22Rv1 (cell line): ENCODE measurements at regions not wholly inside any gene's neighbourhood (a gene's known extent, or its start where the extent isn't known, plus 50 kb on each side); places are given as distances from the start of the nearest gene placed in this dataset.

Experiments used
- H3K27ac ChIP-seq: fragments of 450-650 bp; 2 replicates; pipeline ENCODE4 v1.5.1; 2017
- ZFX ChIP-seq: fragments of 450-650 bp; IDR thresholded peaks from 2 replicates; pipeline ENCODE4 v1.6.1; 2017; ENCODE audit warnings: antibody characterized with exemption, borderline replicate concordance
- TF ChIP-seq, protein P1 (sequence below): fragments of 450-650 bp; IDR thresholded peaks from 2 replicates; pipeline ENCODE4 v1.5.1; 2017; ENCODE audit warnings: mild to moderate bottlenecking

DNA sequence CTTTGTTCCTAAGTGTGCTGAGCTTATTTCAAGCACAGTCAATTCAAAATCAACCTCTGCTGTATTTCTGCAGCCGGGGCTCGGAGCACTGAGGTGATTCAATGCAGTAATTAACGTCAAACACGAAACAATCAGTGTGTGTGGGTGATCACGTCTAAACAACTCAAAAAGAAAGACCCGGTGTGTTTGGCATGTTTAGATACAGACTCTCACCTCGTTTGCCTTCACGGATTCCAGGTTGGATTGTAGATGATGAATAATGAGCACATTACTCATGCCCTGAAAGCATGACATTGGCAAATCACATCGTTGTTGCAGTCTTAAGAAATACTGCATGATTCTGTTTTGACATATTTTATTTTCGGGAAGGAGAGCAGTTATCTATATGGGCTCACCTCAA lies 231.0 kb downstream of the QKI start:
- no peak overlapping the region for H3K27ac ChIP-seq
- no peak for TF ChIP-seq ZFX
- TF ChIP-seq, protein P1, sequence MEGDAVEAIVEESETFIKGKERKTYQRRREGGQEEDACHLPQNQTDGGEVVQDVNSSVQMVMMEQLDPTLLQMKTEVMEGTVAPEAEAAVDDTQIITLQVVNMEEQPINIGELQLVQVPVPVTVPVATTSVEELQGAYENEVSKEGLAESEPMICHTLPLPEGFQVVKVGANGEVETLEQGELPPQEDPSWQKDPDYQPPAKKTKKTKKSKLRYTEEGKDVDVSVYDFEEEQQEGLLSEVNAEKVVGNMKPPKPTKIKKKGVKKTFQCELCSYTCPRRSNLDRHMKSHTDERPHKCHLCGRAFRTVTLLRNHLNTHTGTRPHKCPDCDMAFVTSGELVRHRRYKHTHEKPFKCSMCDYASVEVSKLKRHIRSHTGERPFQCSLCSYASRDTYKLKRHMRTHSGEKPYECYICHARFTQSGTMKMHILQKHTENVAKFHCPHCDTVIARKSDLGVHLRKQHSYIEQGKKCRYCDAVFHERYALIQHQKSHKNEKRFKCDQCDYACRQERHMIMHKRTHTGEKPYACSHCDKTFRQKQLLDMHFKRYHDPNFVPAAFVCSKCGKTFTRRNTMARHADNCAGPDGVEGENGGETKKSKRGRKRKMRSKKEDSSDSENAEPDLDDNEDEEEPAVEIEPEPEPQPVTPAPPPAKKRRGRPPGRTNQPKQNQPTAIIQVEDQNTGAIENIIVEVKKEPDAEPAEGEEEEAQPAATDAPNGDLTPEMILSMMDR = no peak

DNA sequence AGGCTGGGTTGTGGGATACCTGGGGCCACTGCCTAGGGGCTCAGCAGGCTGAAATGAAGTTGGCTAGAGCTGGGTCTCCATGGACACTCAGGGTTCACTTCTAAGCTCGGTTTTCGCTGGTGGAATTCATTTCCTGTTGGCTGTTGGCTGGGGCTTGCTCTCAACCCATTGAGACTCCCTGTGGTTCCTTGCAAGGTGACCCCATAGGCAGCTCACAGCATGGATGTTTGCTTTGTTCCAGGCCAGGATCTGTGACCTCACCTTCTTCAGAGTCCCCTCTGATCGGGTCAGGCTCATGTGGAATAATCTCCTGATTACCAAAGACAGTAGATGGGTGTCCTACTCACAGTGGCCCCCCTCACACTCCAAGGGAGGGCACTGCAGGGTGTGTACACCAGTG lies 229.3 kb downstream of the QKI start:
- no peak overlapping the region for H3K27ac ChIP-seq
- TF ChIP-seq ZFX = no peak
- TF ChIP-seq, protein P1 = no peak

DNA sequence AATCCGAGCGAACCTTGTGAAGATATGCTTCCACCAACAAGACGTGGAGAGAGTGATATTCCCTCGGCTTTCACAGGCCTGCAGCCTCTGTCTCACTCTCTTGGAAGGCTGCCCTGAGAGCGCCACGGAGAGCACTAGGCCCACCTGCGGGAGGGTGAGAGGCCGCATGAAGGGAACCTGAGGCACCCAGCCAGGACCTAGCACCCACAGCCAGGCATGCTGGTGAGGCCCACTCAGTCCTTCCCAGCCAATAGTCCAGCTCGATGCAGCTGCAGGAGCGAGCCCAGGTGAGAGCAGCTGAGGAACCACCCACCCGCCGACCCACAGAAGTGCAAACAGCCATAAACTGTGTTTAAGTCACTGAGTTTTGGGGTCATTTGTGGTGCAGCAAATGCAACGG lies 227.2 kb downstream of the QKI start:
- TF ChIP-seq, protein P1 = no peak
- no peak for TF ChIP-seq ZFX
- H3K27ac ChIP-seq = no peak overlapping the region

DNA sequence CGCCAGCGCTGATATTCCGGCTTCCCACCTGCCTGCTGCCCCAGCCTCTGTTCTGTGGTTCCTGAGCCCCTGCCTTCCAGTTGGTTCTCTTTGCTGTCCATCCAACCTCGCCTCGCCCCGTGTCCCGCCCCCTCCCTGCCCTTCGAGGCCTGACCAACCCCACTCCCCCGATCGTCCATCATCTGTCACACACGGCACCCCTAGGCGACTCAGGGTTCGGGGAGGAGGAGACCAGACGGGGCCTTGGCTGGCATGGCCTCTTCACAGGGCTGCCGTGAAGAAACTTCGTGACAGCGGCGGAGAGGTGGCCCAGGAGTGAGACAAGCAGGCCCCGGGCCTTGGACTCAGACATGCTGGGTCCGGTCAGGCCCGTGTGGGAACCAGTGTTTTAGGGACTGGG lies 226.1 kb downstream of the QKI start:
- no peak overlapping the region for H3K27ac ChIP-seq
- TF ChIP-seq, protein P1 = no peak
- no peak for TF ChIP-seq ZFX

DNA sequence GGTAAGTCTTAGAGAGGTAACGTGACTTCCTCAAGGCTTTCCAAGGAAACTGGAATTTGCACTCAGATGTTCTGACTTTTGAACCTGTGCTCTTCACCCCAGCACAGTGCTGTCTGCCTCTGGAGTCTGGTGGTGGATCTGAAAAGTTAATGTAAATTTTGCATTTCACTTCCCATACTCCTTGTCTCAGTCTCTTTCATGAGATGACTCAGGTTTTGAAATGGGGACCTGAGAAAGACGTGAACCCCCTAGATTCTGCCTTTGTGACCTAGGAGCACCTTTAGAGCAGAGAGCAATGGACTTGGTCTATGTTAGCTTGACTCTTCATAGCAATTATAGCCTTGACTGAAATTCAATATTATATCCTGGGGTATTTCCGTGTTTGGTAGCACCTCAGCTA lies 223.0 kb downstream of the QKI start:
- H3K27ac ChIP-seq = no peak overlapping the region
- TF ChIP-seq ZFX = no peak
- TF ChIP-seq, protein P1 = no peak

DNA sequence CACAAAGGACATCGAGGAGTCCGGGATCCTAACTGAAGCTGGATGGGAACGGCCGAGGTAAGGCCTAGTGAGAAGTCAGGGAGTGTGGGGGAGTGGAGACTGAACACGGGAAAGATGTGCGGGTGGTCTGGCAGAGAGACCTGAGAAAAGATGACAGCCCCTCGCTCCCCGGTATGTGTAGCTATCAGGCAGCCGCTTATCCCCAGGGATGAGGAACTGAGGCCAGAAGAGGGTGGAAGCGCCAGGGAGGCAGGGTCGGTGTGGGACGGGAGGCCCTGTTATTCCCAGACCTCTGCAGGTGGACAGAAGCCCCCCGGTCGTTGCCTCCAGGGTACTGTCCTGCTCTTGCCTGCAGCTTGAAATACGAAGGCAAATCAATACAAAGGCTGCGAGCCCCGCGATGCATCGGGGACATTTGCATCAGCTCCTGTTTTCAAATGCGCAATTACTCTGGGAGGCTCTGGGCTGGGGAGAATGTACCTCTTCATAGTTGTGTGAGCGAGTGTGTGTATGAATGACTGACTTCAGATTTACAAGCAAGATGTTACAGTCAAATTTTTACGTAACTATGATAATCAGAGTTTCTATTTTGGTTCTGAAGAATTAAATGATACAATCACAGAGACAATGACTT lies 221.3 kb downstream of the QKI start:
- H3K27ac ChIP-seq = no peak overlapping the region
- no peak for TF ChIP-seq ZFX
- TF ChIP-seq, protein P1 = no peak

DNA sequence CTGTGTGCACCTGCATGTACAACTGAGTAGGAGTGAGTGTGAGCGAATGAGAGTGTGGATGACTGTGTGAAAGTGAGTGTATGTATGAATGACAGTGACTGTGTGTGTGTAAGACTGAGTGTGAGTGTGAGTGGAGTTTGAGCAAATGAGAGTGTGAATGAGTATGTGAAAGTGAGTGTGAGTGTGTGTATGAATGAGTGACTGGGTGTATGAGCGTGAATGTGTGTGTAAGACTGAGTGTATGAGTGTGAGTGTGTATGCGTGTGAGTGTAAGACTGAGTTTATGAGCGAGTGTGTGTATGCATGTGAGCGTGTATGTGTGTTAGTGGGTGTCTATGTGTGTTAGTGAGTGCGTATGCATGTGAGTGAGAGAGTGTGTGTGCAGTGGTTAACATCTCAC lies 220.8 kb downstream of the QKI start:
- TF ChIP-seq, protein P1 = no peak
- no peak for TF ChIP-seq ZFX
- H3K27ac ChIP-seq = no peak overlapping the region
